ENCODE measurements at regions not wholly inside any gene's neighbourhood (a gene's known extent, or its start where the extent isn't known, plus 50 kb on each side); places are given as distances from the start of the nearest gene placed in this dataset.
"Not testable (repeated sequence)": the region's sequence is repeated elsewhere in the genome, so short reads cannot be mapped to it uniquely, and the experiment has no call there.

DNA sequence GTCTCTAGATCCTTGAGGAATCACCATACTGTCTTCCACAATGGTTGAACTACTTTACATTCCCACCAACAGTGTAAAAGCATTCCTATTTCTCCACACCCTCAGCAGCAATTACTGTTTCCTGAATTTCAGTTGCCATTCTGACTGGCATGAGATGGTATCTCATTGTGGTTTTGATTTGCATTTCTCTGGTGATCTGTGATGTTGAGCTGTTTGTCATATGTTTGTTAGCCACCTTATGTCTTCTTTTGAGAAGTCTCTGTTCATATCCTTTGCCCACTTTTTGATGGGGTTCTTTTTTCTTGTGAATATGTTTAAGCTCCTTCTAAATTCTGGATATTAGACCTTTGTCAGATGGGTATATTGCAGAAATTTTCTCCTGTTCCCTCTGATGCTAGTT is 356.0 kb downstream of the IGSF11 start:
- DNase-seq (ENCODE audit: low read depth in 2 of 3, low spot score in 1 of 3): not testable (repeated sequence)

DNA sequence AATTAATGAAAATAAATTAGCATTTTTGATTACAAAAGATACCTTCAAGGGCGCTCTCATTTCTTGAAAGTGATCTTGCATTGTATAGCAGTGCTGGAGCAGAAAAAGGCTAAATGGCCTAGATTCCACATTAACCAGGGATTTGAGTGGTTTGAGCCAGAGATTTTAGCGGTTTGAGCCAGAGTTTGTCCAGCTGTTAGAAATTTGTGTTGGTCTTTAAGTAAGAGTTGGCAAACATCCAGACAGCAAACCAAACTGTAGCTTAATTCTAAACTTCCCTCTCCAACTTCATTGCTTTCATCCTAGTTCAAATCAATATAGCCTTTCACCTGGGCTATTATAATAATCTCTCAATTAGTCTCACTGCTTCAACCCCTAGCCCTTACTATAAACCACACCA is 351.7 kb downstream of the IGSF11 start:
- DNase-seq (ENCODE audit: low read depth in 2 of 3, low spot score in 1 of 3): no peak

DNA sequence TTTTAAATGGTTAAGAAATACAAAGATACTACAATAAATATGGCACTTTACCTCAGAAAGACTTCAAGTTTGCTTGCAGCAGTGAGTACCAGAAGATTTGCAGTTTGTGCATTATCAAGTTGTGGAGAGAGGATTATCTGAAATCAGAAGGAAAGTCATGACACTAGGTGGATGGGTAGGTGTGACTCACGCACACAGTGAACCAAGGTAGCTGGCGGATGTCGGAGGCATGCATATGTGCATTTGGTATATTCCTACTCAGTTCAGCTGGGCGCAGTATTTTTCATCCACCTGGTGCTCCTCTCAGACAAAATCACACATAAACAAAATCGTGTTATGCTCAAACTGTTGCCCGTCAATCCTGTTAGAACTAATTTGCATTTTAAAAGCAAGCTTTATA is 351.0 kb downstream of the IGSF11 start:
- DNase-seq (ENCODE audit: low read depth in 2 of 3, low spot score in 1 of 3): no peak

DNA sequence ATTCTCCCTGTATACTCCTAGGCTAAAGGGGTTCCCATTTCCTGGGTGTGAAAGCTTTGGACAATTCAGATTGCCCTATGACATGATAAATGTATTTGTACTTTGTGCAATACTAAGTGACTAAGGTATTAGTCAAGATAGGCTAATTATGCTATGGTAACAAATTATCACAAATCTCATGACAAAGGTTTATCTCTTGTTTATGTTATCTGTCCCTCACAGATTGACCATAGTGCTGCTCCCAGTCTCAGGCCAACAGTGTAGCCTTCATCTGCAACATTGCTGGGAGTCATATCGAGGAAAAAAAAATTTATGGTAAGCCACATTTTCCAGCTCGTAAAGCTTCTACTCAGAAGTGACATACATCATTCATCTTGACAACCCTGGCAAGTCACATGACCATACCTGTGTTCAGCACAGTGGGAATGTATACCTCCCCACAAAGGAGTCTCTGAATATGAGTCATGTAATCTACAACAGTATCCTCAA is 346.2 kb downstream of the IGSF11 start:
- DNase-seq (ENCODE audit: low read depth in 2 of 3, low spot score in 1 of 3): no peak

DNA sequence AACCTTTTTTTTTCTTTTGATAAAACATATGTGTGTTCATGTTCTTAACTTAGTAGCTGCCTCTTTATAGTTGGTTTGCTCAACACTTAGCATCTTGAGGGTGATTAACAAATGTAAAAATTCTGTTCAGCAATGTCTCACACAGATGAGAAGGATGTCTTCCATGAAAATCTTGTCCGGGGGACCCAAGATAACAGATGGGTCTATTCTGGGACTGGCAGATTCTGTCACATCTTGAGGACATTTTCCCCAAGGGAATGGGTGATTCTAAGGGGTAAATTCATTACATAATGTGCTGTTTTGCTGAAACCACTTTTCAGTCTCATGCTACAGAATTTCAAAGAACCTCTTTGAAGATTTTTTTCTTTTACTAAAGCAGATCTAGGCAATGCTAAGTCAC is 342.2 kb downstream of the IGSF11 start:
- no peak for DNase-seq (ENCODE audit: low read depth in 2 of 3, low spot score in 1 of 3)

DNA sequence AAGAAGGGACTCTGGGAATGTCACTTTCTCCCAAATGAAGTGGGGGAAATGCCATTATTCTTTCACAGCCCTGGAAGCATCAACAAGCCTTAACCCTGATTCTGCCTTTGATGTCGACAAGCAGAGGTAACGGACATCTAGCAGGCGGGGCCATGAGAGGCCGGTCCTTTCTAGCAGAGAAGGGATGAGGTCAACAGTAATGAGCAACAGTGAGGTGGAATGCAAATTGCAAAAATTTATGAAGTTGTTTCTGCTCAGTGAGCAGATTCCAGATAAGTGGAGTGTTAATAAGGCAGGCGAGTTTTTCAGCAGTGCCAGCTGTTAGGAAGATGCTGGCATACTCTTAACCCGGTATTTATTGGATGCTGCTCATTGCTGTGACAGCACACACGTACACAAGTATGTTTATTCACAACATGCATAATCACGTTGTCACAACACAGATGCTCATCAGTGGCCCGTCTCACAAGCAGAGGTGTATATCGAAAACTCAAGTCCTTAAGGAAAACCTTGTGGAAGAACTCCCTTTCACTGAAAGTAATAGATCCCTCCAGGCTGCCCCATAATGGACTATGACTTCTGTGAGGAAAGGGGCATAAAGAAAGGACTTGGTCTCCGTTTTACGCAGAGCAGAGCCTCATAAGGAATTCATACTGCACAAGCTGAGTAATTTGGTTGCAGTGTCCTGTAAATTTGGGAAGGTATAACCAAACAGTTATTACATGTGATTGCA is 329.0 kb downstream of the IGSF11 start:
- no peak for DNase-seq (ENCODE audit: low read depth in 2 of 3, low spot score in 1 of 3)

DNA sequence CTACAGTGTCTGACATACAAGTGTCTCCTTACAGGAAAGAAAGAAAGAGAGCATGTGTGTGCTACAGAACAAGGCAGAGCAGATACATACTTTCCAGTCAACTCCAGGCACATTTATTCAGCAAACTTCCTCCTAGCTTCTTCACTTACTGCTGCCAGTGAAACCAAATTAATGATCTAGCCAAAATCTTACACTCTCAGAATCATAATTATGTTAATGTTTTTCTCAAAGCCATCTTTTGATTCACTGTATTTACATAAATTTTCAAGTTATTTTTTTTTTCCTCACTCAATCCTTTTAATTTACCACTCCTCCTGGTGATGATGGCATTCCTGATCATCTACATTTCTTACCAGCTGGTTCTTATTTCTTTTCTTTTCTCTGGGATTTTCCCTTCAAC is 326.7 kb downstream of the IGSF11 start:
- DNase-seq (ENCODE audit: low read depth in 2 of 3, low spot score in 1 of 3): no peak

DNA sequence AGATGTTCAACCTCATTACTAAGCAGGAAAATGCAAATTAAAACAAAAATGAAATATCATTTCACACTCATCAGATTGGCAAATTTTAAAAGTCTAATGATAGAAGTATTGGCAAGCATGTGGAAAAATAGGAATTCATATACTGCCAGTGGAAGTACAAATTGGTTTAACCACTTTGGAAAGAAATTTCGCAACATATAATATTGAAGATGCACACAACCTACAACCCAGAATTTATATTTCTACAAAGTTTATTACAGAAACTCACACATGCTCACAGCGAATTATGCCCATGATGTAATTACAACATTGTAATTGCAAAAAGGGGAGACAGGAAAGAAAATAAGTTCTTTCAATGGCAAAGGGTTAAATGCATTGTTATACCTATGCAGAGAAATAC is 324.1 kb downstream of the IGSF11 start:
- no peak for DNase-seq (ENCODE audit: low read depth in 2 of 3, low spot score in 1 of 3)

GRCh38 chr3:118713502-118714207 is 321.0 kb downstream of the IGSF11 start:
- no peak for DNase-seq (ENCODE audit: low read depth in 2 of 3, low spot score in 1 of 3)

- no peak for DNase-seq (ENCODE audit: low read depth in 2 of 3, low spot score in 1 of 3)
These were observed 319.8 kb downstream of the IGSF11 start for GRCh38 chr3:118714800-118715199.

DNA sequence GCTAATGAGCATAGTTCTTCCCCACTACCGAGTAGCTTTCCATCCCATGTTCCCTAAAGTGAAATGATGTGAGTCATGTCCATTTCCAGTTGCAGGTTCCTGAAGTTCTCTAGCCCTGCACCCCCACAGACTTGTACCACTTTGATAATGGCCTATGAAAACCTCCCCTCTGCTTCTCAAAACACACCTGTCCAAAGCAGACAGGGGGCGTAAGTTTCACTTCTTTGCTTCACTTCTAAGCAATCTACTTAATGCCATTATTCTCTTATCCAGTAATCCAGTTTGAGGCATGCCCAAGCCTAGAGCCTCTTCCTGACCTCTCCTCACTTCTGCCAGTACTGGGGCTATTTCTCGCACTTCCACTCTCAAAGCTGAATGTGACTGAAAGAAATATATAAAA is 305.1 kb downstream of the IGSF11 start:
- DNase-seq (ENCODE audit: low read depth in 2 of 3, low spot score in 1 of 3): no peak

GRCh38 chr3:118734664-118735063 is 300.0 kb downstream of the IGSF11 start:
- DNase-seq (ENCODE audit: low read depth in 2 of 3, low spot score in 1 of 3): no peak

DNA sequence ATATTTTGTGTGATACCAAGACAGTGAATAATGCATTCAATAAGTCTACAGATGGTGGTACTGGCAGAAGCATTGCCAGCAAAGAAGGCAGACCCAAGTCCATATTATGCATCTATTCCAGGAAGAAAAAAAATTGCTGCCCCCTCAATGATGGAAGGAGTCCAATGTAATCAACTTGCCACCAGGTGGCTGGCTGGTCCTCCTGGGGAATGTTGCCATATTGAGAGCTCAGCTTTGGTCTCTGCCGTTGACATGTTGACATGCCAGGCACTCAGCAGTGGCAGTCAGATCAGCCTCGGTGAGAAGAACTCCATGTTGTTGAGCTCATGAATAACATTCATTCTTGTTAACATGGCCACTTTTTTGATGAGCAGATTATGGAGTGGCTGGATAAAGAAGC is 298.5 kb downstream of the IGSF11 start:
- DNase-seq (ENCODE audit: low read depth in 2 of 3, low spot score in 1 of 3): no peak

DNA sequence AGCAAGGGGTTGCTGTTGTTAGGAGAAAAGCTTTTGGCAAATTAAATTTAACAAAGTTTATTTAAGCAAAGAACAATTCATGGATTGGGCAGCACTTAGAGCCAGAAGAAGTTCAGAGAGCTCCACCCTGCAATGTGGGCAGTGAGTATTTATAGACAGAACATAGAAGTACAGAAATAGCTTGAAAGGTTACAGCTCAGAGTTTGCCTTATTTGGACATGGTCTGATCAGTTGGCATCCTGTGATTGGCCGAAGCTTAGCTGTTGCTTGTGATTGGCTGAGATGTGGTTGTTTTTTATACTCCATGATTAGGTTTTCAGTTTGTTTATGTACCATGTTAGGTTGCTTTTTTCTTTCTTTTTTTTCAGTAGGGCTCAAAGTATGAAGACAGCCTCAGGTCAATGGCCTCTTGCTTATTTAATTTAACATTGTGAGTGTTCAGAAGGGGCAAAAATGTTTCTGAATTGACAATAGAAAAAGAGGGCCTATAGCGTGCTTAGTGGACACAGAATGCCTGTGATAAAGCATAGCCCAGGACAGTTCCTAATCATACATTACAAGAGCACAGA is 293.8 kb downstream of the IGSF11 start:
- DNase-seq (ENCODE audit: low read depth in 2 of 3, low spot score in 1 of 3): no peak

DNA sequence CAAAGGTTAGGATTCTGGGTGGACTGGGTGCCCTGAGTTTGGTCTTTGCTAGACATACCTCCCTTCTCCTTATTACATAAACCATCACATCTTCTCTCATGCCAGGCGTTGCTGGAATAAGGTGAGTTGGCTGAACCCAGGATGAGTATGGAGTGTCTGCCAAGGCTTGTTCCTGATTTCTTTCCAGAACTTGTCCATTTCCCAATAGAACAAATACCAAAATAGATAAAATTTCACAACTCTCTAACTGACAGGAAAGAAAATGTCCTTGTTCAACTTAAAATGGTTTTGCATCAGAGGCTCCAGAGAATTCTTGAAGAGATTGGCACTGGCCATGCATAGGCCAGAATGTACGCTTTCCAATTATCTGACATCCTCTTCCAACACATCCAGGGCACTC is 291.9 kb downstream of the IGSF11 start:
- no peak for DNase-seq (ENCODE audit: low read depth in 2 of 3, low spot score in 1 of 3)

DNA sequence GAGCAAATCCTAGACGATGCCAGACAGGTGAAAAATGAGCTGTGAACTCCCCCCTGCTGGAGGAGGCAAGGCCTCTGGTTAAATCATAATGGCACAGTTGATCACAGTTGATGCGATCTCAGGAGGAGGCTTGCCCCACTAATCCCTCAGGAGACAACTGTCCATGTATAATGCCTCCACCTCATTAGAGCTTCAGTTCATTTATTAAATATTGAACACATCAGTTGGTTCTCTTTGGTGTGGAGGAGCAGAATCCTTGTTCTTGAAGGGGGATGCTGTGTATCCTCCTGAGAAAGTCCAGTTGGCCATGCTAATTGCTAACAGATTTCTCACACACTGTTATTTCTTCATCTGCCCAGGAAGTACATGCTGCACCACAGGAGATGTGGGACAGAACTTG is 290.5 kb downstream of the IGSF11 start:
- no peak for DNase-seq (ENCODE audit: low read depth in 2 of 3, low spot score in 1 of 3)

DNA sequence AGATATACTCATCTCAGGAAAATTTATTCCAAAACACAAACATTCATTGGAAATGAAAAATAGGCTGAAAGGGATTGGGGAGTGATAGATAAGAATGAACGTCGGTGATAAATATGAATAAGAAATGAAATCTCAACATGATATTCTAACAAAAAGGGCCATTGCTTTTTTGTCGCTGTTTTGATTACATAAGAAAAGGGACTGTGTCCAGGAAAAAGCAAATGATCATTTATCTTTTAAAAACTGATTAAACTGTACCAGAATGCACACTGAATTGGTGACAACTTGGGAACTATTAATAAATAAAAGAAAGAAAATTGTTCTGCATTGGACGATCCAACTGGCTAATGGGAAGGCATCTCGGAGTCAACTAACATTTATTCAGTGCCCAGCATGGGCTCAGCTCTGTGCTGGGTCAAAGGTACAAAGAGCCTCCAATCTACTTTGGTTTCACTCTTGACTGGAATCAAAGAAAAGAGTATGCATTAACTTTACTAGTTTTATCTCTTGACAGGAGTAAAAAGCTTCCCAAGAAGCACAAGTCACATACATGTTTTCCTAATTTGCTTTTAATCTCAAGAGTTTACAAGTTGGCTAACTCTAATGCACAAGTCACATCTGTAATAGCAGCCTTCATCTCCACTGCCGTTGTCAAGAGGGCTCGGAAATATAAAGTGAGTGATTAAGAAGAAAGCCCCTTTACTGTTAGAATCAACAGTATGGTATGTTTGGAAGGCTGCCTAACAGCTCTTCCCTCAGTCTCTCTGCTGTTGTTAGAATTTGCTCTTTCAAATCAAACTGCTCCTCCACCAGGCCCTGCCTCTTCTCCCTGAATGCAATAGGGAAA is 280.0 kb downstream of the IGSF11 start:
- DNase-seq (ENCODE audit: low read depth in 2 of 3, low spot score in 1 of 3): no peak

DNA sequence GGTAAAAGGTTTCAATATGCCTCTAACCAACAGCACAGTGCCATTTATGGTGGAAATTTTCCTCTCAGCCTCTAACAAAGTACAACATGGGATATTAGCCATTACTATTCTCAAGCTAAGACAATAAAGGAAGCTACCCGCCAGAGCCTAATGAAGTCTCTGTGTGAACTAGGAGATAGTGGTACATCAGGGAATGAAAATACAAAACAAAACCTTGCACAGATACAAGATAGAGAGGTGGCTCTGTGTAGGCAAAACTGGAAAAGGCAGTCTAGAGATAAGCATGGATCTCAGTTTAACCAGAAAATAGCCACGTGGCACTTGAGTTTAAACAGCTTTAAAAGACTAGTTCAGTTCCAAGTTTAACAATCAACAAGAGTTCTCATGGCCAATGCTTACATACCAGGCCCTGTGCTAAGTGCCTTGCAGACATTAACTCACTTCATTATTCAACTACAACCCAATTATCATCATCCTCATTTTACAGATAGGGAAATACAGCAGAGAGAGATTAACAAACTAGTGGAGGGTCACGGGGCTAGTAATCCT is 279.3 kb downstream of the IGSF11 start:
- DNase-seq (ENCODE audit: low read depth in 2 of 3, low spot score in 1 of 3): no peak

DNA sequence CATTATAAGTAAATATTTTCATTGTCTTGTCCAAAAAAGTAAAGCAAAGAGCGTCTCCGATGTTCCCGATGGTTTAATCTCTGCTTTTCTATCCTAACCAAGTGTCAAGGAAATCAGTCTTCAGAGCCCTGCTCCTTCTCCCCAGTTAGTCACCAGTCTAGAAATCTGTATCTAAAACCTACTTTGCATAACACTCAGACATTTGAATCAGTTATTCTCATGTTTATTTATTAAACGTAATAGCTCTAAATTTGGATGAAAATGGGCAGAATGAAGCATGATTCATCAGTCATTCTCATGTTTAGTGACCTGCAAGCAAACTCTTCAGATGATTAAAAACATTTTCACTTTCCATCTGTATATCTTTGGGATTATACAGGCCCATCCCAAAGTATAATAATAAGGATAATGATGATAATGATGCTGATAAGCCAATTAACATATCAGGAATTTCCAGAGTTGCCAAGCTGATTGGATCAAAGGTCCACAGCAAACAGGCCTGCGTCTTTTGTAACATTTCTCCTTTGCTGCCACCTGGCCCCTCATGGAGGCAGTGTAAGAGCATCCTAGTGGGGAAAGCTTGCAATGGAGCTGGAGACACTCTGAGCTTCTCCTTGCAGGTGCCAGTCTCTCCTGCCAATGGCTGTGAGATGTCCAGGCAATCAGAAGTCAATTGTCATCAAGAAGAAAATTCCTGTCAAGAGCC is 273.9 kb downstream of the IGSF11 start:
- no peak for DNase-seq (ENCODE audit: low read depth in 2 of 3, low spot score in 1 of 3)

DNA sequence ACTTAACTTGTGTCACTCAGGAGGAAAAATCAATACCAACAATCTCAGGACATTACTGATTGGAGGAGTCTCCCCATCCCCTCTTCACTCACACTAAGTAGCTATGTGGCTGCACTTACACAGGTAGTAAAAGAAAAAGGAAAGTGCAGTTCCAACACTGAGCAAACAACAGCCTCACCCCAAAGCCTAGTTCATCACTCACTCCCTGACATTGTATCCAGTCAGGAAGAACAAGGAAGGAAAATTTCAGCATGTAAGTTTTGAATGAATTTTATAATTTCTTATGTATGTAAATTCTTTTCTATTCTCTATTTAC is 273.4 kb downstream of the IGSF11 start:
- no peak for DNase-seq (ENCODE audit: low read depth in 2 of 3, low spot score in 1 of 3)
